HG03457 (cell line): ENCODE measurements at regions not wholly inside any gene's neighbourhood (a gene's known extent, or its start where the extent isn't known, plus 50 kb on each side); places are given as distances from the start of the nearest gene placed in this dataset.
"Not testable (repeated sequence)": the region's sequence is repeated elsewhere in the genome, so short reads cannot be mapped to it uniquely, and the experiment has no call there.

Experiments
- ATAC-seq: cut with Tn5 transposase; IDR thresholded peaks from one replicate; pipeline ENCODE4 v1.9.1; 2021; ENCODE audit warnings: moderate number of reproducible peaks; ENCODE audit not compliant: unreplicated experiment

DNA sequence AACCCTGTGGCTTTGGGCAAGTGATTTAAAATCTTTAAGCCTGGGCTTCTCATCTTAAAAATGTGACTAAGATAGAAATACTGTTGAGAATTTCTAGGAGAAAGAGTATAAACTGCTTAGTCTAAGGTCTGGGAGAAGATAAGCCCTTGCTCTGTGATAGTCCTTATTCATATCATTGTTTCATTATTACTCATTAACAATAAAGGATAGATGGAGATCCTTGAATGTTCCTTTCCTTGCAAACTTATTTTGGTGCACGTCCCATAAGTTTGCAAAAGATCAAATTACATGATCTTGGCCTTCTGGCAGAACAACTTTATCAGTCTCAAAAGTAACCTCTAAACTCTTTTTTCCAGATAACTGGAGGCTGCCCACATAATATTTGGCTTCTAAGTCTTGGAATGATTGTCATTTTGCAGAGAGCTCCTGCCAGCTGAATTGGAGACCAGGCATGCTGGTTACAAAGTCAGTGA, 138.3 kb downstream of the FAM124B start:
- no peak for ATAC-seq

DNA sequence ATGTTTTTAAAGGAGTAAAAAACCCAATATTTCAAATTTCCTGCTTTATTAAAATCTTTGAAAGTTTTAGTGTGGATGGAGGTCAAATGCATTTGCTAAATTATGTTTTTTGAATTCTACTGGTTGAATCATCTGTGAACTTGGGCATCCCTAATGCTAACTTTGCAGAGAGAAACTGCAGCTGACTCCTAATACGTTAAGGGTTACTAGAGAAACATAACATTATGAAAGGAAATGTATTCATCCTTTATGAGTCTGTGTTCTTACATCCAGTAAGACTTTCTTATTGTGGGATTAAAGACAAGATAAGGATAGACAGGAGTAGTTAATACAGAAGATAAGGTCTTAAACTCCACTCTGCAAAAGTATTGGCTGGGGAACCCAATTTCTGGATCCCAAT, 140.6 kb downstream of the FAM124B start:
- no peak for ATAC-seq

DNA sequence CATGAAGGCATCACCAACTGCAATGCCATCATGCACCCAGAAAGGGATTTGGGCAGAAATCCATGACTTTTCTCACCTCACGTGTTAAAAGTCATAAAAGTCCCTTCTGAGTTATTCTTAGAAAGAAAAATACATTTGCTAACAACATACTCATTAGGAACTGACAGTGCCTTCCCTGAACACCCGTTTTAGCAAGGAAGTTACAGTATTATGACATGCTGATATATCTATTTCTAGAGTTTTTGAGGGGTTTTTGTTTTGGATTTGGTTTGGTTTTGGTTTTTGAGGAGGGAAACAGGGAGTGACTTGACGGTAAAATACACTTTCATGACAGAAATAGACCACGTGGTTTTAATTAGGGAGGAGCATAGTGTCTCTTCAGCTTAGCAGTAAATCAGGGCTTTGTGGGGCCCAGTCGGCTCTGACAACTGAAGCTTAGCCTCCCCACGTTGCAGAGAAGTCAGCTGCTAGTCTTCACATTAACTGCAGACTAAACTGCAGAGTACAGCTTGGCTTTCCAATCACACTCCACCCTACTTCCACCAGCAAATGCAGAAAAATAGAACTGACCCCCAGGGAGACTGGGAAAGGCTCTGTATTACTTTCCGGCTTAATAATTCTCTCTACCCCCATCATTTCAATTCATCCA, 141.4 kb downstream of the FAM124B start:
- no peak for ATAC-seq

DNA sequence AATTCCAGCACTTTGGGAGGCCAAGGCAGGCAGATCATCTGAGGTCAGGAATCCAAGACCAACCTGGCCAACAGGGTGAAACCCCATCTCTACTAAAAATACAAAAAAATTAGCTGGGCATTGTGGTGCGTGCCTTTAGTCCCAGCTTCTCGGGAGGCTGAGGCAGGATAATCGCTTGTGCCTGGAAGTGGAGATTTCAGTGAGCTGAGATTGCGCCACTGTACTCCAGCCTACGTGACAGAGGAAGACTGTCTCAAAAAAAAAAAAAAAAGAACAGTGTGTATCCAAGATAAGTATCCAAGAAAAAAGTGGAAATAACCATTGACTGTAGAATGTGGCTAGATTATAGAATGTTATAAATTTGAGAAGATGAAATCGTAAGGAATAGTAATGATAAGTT, 142.1 kb downstream of the FAM124B start:
- ATAC-seq = no peak

DNA sequence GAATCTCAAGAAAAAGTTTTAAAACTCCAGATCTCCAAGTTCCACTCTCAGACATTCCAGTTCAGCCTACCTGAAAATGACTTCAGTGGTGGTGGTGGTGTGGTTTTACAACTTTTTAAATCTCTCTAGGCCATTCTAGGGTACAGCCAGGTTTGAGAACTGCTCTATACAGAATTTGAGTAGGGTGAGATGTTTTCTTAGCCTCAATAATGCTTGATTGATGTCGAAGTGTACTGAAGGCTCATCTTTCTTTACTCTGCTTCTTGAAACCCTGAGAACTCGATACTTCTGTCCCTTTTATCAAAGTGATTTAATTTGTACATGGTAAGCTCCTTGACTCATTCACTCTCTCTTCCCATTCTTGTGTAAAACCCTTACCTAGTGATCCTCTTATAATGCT, 143.8 kb downstream of the FAM124B start:
- ATAC-seq = no peak

DNA sequence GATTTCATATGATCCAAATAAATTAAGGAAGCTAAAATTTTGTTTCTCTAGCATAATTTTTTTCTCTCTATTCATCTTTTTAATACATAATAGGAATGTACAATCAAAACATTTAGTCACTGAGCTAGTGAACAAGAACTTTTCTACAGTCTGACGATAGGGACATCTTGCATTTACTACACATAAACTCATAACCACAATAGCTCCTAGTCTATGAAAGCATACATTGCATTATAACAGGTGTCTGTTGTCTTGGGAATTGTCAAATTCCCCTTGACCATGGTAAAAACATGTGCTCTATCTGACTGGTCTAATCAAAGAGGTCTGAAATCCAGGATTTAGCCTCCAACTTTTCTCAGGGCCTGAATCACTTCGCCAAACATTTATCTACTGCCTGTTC, 144.8 kb downstream of the FAM124B start:
- no peak for ATAC-seq

DNA sequence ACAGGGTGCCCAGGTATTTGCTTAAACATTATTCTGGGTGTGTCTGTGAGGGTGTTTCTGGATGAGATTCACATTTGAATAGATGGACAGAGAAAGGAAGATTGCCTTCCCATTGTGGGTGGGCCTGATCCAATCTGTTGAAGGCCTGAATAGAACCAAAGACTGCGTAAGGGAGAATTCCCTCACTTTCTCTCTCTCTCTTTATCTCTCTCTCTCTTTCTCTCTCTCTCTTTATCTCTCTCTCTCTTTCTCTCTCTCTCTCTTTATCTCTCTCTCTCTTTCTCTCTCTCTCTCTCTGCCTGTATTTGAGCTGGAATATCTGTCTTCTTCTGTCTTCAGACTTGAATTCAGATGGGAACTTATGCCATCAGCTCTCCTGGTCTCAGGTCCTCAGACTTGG, 148.4 kb downstream of the FAM124B start:
- ATAC-seq = no peak

DNA sequence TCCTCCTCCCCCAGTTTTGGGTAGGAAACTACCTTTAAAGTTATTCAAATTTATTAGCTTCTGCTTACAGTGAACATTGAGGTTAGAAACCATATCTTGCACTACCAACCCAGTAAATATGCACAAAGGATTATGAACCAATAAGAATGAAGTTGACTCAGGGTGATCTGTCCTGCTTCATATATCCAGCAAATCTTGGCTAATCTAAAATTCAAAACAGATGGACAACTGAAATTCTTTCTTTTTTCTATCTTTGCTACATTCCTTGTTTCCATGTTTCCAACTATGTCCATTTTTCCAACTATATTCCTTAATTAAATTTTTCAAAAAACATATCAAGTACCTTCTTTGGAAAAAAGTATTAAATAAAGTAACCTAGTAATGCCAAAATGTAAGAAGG, 149.3 kb downstream of the FAM124B start:
- ATAC-seq = no peak

DNA sequence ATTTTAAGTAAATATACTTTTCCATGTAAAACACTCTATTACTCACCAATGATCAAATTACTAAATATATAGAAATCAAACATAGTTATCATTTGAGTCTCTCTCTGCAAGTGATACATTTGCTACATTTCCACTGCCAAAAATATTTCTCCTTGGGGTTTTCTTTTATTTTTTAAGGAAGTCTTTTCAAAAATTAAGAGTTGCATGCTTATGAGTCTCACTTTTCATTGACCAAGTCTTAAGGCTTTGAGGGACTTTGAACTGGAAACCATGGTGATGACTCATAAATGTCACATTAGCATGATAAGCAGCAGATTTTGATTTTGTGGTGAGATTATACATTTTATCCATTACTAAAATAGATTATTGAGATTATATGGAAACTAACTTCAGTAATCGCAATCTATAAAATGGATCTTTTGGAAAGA, 152.9 kb downstream of the FAM124B start:
- ATAC-seq = no peak

DNA sequence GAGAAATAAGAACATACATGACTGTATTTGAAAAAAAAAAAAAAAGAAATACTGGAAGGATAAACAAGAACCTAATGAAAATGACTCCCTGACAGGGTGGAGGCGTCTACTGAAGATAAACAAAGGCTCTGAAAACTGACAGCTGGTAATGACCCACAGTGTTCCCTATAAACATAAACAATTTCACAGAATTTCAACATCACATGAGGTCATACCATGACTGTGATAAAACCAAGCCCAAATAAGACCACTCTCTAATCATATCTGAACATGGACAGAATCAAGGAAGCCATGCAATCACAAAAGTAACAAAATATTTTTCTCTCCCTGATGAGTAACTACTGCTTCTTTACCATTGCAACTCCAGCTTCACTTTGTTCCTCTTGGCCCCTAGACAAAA, 159.3 kb downstream of the FAM124B start:
- ATAC-seq = no peak

DNA sequence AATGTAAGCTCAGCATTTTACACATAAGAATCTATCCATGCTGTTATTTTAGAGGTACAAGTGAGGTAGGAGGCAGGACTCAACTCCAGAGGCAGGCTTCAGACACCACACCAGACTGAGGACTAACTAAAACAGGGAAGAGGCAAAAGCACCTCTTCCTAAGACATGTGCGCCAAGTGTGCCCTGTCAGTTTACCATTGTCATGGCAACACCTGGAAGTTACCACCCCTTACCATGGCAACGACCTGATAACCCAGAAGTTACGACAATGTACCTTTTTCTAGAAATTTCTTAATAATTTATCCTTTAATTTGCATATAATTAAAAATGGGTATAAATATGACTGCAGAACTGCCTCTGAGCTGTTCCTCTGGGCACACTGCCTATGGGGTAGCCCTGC, 160.1 kb downstream of the FAM124B start:
- no peak for ATAC-seq

DNA sequence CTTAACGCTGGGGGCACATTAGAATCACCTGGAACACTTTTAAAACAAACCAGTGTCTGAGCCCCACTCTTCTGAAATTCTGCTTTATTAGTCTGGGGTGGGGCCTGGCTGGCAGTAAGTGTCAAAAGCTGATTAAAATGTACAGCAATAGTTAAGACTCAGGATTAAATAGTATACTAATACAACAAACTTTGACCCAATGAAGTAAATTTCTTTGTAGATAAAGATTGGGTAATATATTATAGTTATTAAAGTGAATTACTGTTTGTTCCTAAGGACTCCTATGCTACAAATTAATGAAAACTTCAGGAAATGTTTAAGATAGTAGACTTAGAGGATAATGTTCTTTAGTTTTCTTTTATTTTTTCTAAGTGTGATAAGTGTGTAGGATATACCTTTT, 160.9 kb downstream of the FAM124B start:
- no peak for ATAC-seq

DNA sequence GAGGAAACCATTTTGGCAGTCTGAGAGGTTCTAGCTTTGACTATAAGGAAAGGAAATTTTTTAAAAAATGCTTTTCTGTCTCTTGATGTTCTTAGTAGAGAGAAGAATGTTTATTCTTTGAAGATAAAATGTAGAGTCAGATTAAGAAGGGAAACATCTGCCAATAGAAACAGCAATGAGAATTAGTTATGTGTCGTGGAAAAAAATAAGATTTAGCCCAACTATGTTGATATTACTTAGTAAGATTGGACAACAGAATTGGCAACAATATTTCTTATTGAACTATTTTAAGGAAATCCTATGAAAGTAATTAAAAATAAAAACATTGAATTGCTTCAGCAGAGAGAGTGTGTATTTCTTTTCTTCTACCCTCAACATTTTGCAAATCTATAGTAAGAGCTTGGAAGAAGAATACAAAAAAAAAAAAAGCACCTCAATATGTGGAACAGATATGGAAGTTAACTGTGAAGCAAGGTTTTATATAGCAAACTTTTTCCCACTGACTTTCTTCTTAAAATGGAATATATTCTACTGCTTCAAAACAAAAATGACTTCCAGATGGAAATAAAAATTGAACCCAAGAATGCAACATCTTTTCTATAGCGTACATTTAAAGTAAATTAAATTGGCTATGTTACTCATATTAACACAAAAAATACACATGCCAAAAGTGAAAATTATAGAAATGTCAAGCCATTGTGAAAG, 177.9 kb downstream of the FAM124B start:
- ATAC-seq = no peak

DNA sequence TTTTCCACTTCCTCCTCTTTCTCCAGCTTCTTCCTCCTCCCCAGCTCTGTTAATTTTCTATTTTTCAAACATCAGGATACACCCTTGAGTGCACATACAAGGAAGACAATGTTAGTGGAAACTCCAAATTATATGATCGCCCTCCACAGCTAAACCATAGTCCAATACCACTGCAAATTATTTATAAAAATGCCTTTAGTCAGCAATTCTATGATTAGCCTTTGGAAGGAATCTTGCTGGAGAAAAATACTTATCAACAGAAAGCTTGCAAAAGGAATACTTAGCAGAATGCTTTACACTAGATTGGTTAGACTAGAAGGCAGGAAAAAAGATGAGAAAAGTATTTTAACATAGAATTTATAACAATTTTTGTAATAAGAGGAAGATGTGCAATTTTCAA, 178.9 kb downstream of the FAM124B start:
- ATAC-seq = no peak

DNA sequence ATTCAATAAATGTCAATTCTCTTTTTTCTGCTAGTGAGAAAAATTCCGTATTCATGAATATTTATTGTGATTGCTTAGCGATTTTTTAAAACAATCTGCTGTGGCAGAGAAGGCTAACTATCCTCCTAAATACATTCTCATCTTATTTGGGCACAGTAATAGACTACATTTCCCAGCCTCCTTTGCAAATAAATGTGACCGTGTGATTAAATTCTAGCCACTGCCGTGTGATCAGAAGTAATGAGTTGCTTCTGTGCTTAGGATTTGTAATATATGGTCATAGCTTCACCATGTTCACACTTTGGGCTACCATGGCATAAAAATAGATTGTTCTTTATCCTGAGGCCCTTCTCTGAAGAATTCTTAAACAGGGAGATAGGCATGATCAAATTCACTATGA, 179.6 kb downstream of the FAM124B start:
- ATAC-seq = no peak

DNA sequence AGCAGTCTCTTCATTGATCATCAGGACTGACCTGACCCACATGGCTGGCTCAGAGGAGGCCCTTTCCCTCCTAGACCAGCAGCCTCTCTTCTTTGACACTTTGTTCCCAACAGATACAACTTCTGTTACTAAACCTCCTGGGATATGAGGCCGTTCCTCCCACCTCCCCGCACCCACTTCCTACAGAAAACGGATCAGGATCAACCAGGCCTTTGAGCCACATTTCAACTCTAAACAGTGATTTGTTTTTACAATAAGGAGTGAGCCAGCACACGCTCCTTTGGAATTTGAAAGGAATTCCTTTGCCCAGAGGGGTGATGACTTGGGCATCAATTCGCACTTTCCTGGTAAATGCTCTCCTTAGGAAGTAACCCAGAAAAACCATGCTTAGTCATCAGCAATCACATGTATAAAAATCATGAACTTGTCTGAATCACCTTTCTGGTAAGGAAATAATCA, 180.4 kb downstream of the FAM124B start:
- ATAC-seq = no peak

DNA sequence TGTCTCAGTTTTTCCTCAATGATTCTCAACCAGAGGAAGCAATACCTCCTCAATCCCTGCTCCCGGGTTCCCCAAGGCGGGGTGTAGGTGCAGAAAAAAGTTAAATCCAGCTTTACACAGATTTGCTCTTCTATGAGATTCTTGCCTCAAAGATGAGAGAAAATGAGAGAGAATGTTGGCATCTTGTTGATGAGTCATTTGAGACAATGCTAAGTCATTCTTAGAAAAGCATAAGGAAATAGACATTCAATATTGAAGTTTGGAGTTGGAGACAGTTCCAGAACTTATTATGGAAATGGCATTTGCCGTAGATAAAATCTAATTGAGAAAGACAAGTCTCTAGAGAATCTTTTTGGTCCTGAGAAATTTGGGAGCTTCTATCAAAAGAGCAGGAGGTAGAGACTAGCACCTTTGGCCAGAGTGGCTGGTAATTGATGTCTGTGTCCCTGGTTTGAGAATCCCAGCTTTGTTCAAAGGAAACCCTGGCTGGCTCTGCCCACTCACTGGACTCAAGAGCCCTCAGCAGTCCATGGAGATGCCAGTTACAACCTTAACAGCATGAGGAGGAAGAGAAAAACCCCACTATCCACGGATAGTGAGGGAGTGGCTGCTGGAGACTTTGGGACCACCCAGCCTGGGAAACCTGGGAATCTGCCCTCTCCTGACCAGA, 181.2 kb downstream of the FAM124B start:
- no peak for ATAC-seq

DNA sequence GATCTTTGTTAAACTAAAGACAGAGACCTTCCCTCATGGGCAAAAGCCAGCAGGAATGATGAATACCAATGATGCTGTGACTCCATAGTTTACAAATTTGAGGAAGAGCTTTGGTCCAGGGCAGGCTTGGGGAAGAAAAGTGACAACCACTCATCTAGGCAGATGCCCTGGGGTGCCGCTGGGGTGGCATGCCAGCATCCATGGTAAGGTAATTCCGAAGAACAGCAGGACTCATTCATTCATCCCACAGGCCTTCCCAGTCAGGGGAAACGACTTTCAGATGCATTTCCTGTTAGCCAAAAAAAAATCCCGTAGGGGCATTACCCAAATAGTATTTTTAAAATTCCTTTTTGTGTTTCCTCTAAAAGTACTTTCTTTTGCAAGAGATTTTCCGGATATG, 180.7 kb upstream of the SERPINE2 start:
- no peak for ATAC-seq

DNA sequence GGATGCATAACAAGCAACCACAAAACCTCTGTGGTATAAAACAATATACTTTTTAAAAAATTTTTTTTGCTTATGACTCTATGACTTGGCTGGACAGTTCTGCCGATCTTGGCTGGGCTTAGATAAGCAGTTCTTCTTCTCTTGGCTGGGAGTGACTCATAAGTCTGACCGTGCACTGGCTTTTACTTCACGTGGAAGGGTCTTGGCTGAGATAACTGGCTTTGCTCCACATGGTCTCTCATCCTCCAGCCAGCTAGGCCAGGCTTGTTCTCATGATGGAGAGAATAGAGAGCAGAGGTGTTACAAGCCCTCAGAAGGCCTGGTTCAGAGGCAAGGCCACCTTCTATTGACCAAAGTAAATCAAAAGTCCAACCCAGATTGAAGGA, 178.9 kb upstream of the SERPINE2 start:
- ATAC-seq = no peak

DNA sequence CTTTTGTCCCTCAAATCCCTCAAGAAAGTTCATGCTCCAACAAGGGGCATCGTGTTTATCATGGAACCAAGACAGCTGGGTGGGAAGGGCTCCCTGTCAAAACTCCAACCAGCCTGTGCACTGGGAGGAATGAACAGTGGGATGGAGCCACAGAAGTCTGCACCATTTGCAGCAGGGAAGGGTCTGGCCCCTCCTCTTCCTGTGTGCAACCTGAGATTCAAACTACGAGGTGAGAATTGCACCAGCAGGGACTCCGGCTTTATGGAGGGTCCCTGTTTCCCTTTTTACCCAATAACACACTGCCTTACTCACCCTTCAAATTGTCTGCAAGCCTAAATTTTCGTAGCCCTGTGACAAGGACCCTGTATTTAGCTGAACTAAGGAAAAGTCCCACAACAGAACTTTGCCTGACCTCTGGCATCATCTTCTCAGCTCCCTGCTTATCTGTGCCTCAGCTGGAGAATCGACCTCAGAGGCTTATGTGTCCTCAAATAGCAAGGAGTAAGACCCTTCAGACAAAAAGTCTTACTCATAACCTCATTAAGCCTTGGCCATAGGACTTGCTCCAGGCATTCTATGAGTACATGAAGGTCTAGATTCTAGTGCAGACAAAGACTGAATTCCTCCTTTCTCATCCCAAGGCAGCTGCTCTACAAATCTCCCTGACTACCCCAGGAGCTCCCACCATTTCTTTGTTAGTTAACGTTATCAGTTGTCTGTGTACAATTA, 178.3 kb upstream of the SERPINE2 start:
- ATAC-seq = no peak

DNA sequence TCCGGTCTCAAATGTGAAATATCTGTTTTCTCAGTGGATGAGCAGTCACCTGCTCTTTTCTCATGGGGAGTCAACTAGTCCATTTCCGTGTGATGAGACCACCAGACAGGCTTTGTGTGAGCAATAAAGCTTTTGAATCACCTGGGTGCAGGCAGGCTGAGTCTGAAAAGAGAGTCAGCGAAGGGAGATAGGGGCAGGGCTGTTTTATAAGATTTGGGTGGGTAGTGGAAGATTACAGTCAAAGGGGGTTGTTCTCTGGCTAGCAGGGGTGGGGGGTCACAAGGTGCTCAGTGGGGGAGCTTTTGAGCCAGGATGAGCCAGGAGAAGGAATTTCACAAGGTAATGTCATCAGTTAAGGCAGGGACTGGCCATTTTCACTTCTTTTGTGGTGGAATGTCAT, 176.5 kb upstream of the SERPINE2 start:
- ATAC-seq = not testable (repeated sequence)
